HG03066 (cell line): ENCODE measurements at regions not wholly inside any gene's neighbourhood (a gene's known extent, or its start where the extent isn't known, plus 50 kb on each side); places are given as distances from the start of the nearest gene placed in this dataset.
"Not testable (repeated sequence)": the region's sequence is repeated elsewhere in the genome, so short reads cannot be mapped to it uniquely, and the experiment has no call there.

ENCODE experiments used
- ATAC-seq: cut with Tn5 transposase; IDR thresholded peaks from one replicate; pipeline ENCODE4 v1.9.1; 2021; ENCODE audit warnings: low read depth; ENCODE audit not compliant: unreplicated experiment

GRCh38 chr1:69045572-69045971 is 522.1 kb upstream of the LRRC7 start:
- no peak for ATAC-seq

GRCh38 chr1:69055194-69055593 is 512.5 kb upstream of the LRRC7 start:
- no peak for ATAC-seq

GRCh38 chr1:69058454-69058853 is 509.3 kb upstream of the LRRC7 start:
- ATAC-seq, result no peak

GRCh38 chr1:69070660-69071373 is 496.9 kb upstream of the LRRC7 start:
- ATAC-seq, result no peak

- no peak for ATAC-seq
These were observed 494.5 kb upstream of the LRRC7 start for GRCh38 chr1:69073176-69073575.

- no peak for ATAC-seq
These were observed 491.1 kb upstream of the LRRC7 start for GRCh38 chr1:69076631-69077030.

- no peak for ATAC-seq
These were observed 490.5 kb upstream of the LRRC7 start for GRCh38 chr1:69077198-69077597.

- no peak for ATAC-seq
These were observed 490.1 kb upstream of the LRRC7 start for GRCh38 chr1:69077633-69078032.

GRCh38 chr1:69081668-69082067 is 486.1 kb upstream of the LRRC7 start:
- ATAC-seq, result no peak

GRCh38 chr1:69082312-69082711 is 485.4 kb upstream of the LRRC7 start:
- no peak for ATAC-seq

GRCh38 chr1:69086148-69086547 is 481.6 kb upstream of the LRRC7 start:
- no peak for ATAC-seq

- ATAC-seq, result no peak
These were observed 479.2 kb upstream of the LRRC7 start for GRCh38 chr1:69088571-69088970.

GRCh38 chr1:69090170-69090569 is 477.6 kb upstream of the LRRC7 start:
- ATAC-seq, result no peak

- ATAC-seq, result no peak
These were observed 477.0 kb upstream of the LRRC7 start for GRCh38 chr1:69090752-69091151.

- ATAC-seq, result not testable (repeated sequence)
These were observed 465.7 kb upstream of the LRRC7 start for GRCh38 chr1:69102058-69102457.

GRCh38 chr1:69103213-69103612 is 464.5 kb upstream of the LRRC7 start:
- no peak for ATAC-seq

- ATAC-seq, result no peak
These were observed 463.9 kb upstream of the LRRC7 start for GRCh38 chr1:69103705-69104385.

- no peak for ATAC-seq
These were observed 462.8 kb upstream of the LRRC7 start for GRCh38 chr1:69104894-69105293.

- ATAC-seq, result no peak
These were observed 458.4 kb upstream of the LRRC7 start for GRCh38 chr1:69109277-69109676.

- no peak for ATAC-seq
These were observed 456.9 kb upstream of the LRRC7 start for GRCh38 chr1:69110851-69111250.

- not testable (repeated sequence) for ATAC-seq
These were observed 447.5 kb upstream of the LRRC7 start for GRCh38 chr1:69120126-69120741.

- no peak for ATAC-seq
These were observed 446.9 kb upstream of the LRRC7 start for GRCh38 chr1:69120817-69121216.
